Spinal cord (tissue), 9 donors: ENCODE measurements at regions not wholly inside any gene's neighbourhood (a gene's known extent, or its start where the extent isn't known, plus 50 kb on each side); places are given as distances from the start of the nearest gene placed in this dataset.
"Not testable (repeated sequence)": the region's sequence is repeated elsewhere in the genome, so short reads cannot be mapped to it uniquely, and the experiment has no call there.

Source experiments
- DNase-seq, 6 donors: peaks; one replicate each; pipeline versions ENCODE4 v3.0.0 to v3.0.0-alpha.2; 2013 to 2015; ENCODE audit warnings: low spot score in 6 of 6, low read depth in 4 of 6
- H3K27ac ChIP-seq: one replicate; pipeline ENCODE4 v1.5.1; 2013; ENCODE audit warnings: low read depth, low read length, control low read depth
- H3K27me3 ChIP-seq: one replicate; pipeline ENCODE4 v1.6.1; 2013; ENCODE audit warnings: low read length; ENCODE audit not compliant: control insufficient read depth, insufficient read depth
- H3K36me3 ChIP-seq: one replicate; pipeline ENCODE4 v1.6.1; 2013; ENCODE audit warnings: low read length; ENCODE audit not compliant: control insufficient read depth, insufficient read depth
- H3K4me1 ChIP-seq: one replicate; pipeline ENCODE4 v1.6.1; 2013; ENCODE audit warnings: low read length; ENCODE audit not compliant: control insufficient read depth, insufficient read depth
- H3K4me3 ChIP-seq: one replicate; pipeline ENCODE4 v1.5.1; 2013; ENCODE audit warnings: low read depth, low read length, control low read depth
- H3K9me3 ChIP-seq: one replicate; pipeline ENCODE4 v1.6.1; 2013; ENCODE audit warnings: low read length; ENCODE audit not compliant: control insufficient read depth, insufficient read depth
- WGBS: methylation state at CpG from one replicate; pipeline ENCODE4 v1.1.5; 2013; ENCODE audit warnings: missing lambda C conversion rate; ENCODE audit not compliant: insufficient coverage; 5-methylcytosine and 5-hydroxymethylcytosine counted together
- donor health status: healthy.

DNA sequence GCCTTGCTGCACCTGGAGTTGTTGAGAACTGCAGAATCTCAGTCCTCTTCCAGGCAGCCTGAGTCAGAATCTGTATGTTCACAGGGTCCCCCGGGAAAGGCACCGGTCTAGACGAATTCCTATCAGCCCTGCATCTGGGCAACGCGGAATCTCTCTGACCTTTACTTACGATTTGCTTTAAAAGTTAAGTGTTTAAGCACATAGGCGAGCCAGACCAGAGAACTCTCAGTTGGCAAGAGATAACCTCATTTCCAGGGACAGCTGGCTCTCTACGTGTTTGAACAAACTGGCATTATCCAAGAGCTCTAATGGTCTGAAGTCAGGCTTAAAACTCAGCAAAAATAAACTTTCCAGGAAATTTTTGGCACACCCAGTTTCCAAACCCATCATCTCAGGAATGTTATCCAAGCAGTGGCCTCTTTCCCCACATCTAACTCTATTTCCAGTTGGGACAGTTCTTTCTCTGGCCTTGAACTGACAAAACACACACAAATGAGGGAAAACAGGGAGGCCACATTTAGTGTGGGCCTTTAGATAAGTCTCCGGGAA is 53.4 kb downstream of the HES1 start:
- Histone ChIP-seq H3K27me3 (no peaks in the 10 kb centered on the region), H3K27ac (no peak overlapping the region), H3K4me1 (no peaks in the 10 kb centered on the region), H3K9me3 (no peaks in the 10 kb centered on the region), H3K4me3 (no peak overlapping the region), H3K36me3 (no peaks in the 10 kb centered on the region)
- DNase-seq = peak in 1 of 6 donors; percentile 30
- WGBS = 74% methylated on average over 9 of the region's 9 CpGs

DNA sequence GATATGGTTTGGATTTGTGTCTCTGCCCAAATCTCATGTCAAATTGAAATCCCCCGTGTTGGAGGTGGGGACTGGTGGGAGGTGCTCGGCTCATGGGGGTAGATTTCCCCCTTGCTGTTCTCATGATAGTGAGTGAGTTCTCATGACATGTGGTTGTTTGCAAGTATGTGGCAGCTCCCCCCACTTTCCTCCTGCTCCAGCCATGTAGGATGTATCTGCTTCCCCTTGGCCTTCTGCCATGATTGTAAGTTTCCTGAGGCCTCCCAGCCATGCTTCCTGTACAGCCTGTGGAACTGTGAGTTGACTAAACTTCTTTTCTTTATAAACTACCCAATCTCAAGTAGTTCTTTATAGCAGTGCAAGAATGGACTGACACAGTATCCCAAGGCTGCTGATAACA is 55.9 kb downstream of the HES1 start:
- H3K27ac ChIP-seq, H3K4me1 ChIP-seq, DNase-seq, H3K36me3 ChIP-seq, H3K27me3 ChIP-seq, H3K9me3 ChIP-seq, H3K4me3 ChIP-seq: not testable (repeated sequence)
- WGBS = 90% methylated on average over 2 of the region's 2 CpGs

DNA sequence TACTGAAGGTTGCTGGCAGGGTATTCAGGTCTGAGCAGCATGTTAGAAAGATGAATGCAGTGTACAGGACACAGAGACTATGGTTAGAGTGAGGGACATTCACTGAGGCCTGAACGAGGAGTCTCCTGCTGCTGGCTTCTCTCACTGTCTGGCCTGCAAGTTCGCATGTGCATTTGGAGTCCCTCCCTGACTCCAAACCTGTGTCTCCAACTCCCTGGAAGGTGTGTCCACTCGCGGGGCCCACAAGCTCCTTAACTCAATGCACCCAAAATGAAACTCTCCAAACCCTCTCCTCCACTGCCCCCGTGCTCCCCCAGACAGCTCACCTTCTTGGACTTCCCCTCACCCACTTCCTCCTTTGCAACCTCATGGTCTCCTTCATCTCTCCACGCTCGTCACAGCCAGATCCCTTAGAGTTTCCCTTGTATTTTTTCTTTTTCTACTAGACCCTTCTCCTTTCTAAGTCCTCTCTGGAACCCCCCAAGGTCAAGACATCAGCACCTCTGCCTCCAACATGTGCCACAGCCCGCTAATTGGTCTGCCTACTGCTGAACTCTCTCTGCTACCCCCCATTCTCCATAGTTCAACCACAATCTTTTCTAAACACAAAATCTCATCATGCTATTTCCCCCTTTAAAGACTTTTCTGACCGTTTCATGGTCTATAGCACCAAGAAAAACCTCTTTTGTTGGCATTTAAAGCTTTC is 58.3 kb downstream of the HES1 start:
- 83% methylated on average over 9 of the region's 9 CpGs for WGBS

DNA sequence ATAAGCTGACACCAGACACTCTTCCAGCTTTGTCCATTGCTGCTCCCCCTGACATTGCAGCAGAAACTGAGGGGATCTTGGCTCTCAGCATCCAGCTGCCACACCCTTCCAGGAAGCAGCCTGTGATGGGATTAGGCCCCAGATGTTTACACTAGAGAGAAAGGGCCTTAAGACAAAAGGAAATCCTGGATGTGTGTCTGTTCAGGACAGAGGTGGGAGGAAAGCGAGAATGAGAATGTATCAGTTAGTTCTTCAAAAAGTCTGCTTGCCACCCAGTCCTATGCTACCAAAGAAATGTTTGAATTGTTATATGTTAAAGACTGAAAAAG is 58.8 kb downstream of the HES1 start:
- Histone ChIP-seq H3K4me3 (no peak overlapping the region), H3K36me3 (no peaks in the 10 kb centered on the region), H3K9me3 (no peaks in the 10 kb centered on the region), H3K27ac (no peak overlapping the region), H3K4me1 (no peaks in the 10 kb centered on the region), H3K27me3 (no peaks in the 10 kb centered on the region)
- WGBS = no CpG with 5 or more reads among the region's 1 CpG
- no peak for DNase-seq

More for the DNA sequence above, 58.3 kb downstream of the HES1 start:
- no peaks in the 10 kb centered on the region for H3K27me3 ChIP-seq
- H3K4me3 ChIP-seq = no peak overlapping the region
- no peaks in the 10 kb centered on the region for H3K4me1 ChIP-seq
- no peak for DNase-seq
- no peaks in the 10 kb centered on the region for H3K9me3 ChIP-seq
- no peaks in the 10 kb centered on the region for H3K36me3 ChIP-seq
- no peak overlapping the region for H3K27ac ChIP-seq

DNA sequence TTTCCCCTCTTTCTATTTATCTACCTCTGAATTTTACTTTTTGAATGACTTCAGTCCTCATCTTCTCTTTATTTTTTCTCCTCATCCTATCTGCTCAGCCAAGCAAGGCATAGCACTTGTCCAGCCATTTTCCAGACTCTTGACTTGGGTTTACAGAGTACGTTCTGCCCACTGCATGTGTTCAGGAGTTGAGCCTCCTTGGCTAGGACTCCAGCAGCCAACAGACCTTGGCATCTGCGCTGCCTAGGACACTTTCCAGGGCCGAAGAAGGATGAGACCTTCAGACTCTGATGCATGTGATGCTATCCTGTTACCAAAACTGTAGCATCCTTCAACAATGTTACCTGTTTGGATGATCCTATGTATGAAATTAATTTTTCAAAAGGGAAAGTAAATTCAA is 59.7 kb downstream of the HES1 start:
- DNase-seq = no peak
- H3K4me1 ChIP-seq = no peaks in the 10 kb centered on the region
- no peaks in the 10 kb centered on the region for H3K9me3 ChIP-seq
- no peaks in the 10 kb centered on the region for H3K36me3 ChIP-seq
- no peak overlapping the region for H3K4me3 ChIP-seq
- H3K27me3 ChIP-seq = no peaks in the 10 kb centered on the region
- H3K27ac ChIP-seq = no peak overlapping the region
- WGBS = 100% methylated on average over 1 of the region's 3 CpGs

DNA sequence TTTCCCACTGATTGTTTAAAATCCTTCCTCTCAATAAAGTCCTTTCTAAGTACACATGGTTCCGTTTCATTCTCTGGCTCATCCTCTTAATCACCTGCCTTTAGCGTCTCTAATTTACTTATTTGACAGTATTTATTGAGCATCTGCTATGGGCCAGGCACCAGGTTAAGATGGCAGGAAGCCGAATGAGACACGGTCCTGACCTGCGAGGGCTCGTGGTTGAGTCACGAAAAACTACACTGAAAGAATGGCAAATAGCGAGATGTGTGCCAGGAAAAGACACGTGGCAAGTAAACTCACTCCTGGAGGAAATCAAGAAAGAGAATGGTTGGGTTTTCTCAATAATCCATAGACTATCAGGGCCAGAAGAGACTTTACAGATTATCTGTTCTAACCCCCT is 60.9 kb downstream of the HES1 start:
- Histone ChIP-seq H3K9me3 (no peaks in the 10 kb centered on the region), H3K27me3 (peaks cover 3% of the 10 kb centered on the region), H3K36me3 (no peaks in the 10 kb centered on the region), H3K27ac (no peak overlapping the region), H3K4me1 (no peaks in the 10 kb centered on the region), H3K4me3 (no peak overlapping the region)
- WGBS = 95% methylated on average over 6 of the region's 9 CpGs
- DNase-seq = no peak

DNA sequence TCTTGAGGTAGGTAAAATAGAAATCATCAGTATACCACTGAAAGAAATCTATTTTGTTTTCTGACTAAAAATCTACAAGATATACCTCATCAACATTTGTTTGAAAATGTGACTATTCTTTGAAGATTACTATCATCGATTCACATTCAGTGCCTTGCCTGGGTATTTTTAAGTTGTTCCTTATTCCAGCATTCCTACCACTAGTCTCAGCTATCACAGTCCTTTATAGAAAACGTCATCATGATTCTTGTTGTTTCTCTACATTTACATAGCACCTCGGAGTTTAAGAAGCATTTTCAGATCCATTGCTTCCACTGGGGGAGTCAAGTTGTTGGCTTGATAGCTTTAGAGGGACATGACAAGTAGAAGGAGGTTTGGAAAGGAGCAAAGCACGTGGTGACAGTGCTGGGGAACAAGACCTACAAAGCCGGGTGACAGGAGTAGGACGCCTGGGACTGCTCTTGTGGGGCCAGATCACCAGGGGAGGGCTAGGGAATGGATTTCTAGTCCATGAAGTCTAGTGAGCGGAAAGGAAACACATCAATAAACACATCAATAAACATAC is 61.5 kb downstream of the HES1 start:
- H3K27me3 ChIP-seq = peaks cover 3% of the 10 kb centered on the region
- no peak overlapping the region for H3K4me3 ChIP-seq
- no peaks in the 10 kb centered on the region for H3K9me3 ChIP-seq
- H3K4me1 ChIP-seq = no peaks in the 10 kb centered on the region
- no peaks in the 10 kb centered on the region for H3K36me3 ChIP-seq
- no peak for DNase-seq
- no CpG with 5 or more reads among the region's 7 CpGs for WGBS
- no peak overlapping the region for H3K27ac ChIP-seq

DNA sequence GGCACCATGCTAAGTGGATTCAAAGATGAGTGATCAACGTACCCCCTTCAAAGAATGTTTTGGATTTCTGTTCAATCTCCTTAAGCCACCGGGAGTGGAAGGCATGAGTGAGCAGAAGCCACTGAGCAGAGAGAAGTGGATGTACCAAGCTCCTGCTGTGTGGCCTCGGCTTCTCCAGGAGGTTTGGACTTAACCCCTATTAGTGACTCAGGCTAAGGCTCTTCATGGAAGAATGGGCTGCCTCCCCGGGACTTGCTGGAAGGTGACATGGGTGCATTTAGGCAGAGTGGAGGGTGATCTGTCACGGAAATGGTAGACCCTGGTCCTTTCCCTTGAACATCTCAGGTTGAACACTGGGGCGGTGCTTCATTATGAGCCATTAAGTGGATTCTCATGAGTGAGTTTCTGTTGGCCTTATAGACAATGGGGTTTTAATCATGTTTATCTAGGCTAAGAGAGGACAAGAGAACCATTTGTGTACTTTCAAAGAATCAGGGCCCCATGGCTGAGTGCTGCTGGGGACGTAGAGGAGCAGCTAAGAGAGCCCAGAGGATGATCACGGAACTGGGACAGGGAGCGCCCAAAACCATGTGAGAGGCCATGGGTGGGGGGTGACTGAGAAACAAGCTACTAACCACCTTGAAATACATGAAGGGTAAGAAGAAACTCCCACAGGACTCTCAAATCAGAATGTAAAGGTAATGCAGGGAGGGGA is 62.2 kb downstream of the HES1 start:
- Histone ChIP-seq H3K36me3 (no peaks in the 10 kb centered on the region), H3K9me3 (no peaks in the 10 kb centered on the region), H3K4me3 (no peak overlapping the region), H3K4me1 (no peaks in the 10 kb centered on the region), H3K27me3 (peaks cover 6% of the 10 kb centered on the region), H3K27ac (no peak overlapping the region)
- no peak for DNase-seq
- 91% methylated on average over 6 of the region's 9 CpGs for WGBS

DNA sequence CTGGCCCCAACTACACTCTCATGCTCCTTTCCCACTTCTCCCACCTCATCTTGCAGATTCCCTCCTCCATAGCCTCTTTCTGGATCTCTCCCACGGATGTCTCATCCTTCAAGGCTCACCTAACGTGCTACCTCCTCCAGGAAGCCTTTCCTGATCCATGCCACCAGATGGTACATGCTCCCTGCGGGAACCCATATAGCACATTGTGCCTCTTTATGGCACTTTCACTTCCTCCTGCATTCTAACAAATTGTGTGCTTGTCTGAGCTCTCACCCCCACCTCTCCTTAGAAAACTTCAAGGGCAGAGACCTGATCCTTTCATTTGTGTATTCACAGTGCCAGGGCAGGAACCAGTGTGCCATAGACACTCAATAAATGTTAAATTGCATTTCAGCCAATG is 63.0 kb downstream of the HES1 start:
- DNase-seq = no peak
- H3K27me3 ChIP-seq = peaks cover 13% of the 10 kb centered on the region
- 77% methylated on average over 3 of the region's 3 CpGs for WGBS
- H3K4me1 ChIP-seq = peaks cover 4% of the 10 kb centered on the region
- no peak overlapping the region for H3K27ac ChIP-seq
- no peak overlapping the region for H3K4me3 ChIP-seq
- no peaks in the 10 kb centered on the region for H3K9me3 ChIP-seq
- no peaks in the 10 kb centered on the region for H3K36me3 ChIP-seq
